HG02798 (cell line): ENCODE measurements at regions not wholly inside any gene's neighbourhood (a gene's known extent, or its start where the extent isn't known, plus 50 kb on each side); places are given as distances from the start of the nearest gene placed in this dataset.

Experiments
- ATAC-seq: cut with Tn5 transposase; IDR thresholded peaks from one replicate; pipeline ENCODE4 v1.9.1; 2021; ENCODE audit warnings: mild to moderate bottlenecking; ENCODE audit not compliant: unreplicated experiment, poor library complexity

DNA sequence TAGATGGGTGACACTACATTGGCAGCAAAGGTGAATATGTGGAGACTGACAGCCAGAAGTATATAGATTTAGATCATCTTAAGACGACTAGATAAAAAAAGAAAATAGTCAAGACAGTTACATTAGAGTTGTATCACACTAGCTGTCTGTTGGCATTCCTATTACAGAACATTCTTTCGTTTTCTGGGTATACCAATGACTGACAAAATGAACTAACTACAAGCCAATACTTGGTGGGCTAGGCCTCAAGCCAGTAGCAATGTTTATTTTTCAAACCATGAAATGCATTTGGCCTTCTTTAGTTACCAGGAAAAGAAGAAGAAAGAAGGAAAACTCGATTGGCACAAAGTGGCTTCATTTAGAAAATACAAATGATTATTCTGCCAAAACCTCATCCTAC, 944.9 kb upstream of the ZEB2 start:
- no peak for ATAC-seq

DNA sequence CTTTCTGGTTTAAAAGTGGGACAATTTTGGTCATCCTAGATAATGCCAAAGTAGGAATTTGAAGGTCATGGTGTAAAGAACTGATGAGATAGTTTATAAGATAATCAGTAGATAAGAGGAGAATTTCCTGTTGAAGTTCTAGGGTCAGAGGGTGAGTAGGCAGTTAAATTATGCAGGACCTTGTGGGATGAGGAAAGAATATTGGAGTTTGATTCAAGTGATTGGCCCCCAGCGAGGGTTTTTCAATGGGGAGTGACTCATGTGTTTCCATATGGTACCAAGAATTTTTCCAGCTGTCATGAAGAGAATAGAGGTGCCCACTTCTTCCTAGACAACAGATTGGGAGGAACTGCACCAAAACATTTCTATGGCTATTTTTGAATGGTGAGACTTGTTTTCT, 940.2 kb upstream of the ZEB2 start:
- ATAC-seq, result no peak

DNA sequence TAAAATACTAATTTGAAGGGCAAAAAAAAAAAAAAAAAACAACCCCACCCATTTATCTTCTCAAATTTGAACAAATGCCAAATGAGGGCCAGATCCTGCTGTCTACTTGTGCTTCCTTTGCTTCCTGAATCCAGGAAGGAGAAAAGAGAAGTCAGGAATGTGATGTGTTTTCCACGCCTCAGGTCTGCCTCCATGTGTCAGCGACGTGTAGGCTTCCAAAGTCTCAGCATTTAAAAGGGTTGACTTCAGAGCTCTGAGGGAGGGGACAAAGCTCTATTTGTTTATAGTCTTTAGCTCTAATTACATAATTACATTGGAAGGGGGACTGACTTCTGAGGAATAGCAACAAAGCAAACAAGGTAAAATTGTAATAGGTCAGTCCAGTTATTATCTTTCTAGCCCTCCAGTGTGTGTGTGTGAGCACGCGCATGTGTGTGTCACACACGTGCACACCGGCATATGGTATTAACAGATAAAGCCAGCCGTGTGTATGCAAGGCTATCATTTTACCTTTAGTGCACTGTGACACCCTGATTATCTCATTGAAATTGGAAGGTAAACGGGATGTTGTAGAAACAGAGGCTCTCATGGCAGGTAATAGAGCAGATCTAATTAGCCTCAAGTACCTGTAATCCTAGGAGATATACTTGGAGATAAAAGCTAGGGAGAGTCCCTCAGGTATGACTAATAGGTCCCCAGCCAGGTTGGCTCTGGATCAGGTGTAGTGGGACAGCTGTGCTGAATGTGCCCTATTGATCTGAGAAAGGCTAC, 911.4 kb upstream of the ZEB2 start:
- no peak for ATAC-seq

DNA sequence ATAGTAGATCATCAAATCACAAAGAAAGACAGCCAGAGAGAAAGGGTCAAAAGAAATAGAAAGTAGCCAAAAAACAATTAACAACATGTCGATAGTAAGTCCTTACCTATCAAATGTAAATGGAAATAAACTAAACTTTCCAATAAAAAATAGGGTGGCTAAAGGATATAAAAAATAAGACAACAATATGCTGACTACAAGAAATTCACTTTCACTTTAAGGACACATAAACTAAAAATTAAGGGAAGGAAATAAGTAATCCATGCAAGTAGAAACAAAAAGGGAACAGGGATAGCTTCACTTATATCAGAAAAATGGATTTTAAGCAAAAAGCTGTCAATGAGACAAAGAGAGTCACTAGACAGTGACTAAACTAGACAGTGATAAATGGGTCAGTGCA, 903.9 kb upstream of the ZEB2 start:
- no peak for ATAC-seq

DNA sequence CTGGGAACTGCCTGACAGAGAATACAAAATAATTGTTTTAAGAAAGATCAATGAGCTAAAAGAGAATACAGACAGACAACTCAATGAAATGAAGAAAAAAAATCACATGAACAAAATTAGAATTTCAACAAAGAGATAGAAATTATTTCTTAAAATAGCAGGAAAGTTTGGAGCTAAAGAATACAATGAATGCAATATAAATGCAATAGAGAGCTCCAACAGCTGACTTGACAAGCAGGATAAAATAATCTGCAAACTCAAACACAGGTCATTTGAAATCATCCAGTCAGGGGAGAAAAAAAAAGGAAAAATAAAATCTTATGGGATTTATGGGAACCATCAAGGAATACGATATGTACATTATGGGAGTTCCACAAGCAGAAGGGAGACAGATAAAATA, 902.7 kb upstream of the ZEB2 start:
- no peak for ATAC-seq

DNA sequence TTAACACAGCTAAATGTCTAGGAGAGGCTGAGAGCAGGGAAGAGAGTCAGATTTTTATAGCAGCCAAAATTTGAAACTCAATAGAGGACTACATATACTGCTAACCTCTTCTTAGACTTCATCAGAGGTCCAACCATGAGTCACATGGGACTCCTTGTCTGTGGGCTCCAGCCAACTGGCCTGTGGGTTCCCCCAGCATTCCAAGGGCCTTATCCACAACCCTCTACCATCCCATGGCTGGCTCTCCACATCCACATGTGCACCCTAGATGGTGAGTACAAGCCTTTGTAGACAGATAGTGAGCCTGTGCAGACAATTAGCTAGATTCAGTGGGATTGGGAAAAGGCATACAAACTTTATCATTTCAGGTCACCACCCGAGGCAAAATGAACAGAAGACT, 901.9 kb upstream of the ZEB2 start:
- ATAC-seq, result no peak

DNA sequence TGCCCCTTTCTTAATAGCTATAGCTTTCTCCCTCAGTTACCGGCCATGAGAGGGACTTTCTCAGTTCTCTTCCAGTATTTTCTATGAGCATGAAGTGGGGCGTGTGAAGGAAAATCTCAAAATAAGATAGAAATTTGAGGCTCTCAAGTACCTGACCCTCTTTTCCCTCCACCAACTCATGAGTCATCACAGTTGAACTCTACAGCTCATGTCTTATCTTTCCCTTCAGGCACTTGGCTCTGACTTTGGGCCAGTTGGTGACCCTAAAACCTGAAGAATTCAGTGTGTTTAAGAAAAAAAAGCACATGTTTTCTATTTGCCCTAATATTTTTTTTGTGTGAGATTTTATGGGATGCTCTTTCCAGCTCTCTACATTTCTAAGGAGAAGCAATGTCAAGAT, 896.7 kb upstream of the ZEB2 start:
- ATAC-seq, result no peak

DNA sequence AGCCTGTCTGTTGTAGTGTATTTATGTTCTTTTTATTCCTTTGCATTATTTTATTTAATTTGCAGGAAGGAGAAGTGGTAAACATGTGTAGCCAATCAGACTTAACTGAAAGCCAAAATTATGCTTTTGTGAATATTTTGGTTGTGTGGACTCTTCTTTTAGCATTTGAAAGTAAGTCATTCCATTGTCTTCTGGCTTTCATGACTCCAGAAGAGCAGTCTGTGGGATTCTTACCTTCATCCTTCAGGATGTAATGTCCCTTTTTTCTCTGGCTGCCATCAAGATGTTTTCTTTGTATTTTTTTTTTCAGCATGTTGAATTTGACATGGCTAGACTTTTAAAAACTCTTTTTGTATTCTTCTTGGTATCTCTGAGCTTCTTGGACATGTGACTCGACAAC, 895.2 kb upstream of the ZEB2 start:
- ATAC-seq, result no peak

DNA sequence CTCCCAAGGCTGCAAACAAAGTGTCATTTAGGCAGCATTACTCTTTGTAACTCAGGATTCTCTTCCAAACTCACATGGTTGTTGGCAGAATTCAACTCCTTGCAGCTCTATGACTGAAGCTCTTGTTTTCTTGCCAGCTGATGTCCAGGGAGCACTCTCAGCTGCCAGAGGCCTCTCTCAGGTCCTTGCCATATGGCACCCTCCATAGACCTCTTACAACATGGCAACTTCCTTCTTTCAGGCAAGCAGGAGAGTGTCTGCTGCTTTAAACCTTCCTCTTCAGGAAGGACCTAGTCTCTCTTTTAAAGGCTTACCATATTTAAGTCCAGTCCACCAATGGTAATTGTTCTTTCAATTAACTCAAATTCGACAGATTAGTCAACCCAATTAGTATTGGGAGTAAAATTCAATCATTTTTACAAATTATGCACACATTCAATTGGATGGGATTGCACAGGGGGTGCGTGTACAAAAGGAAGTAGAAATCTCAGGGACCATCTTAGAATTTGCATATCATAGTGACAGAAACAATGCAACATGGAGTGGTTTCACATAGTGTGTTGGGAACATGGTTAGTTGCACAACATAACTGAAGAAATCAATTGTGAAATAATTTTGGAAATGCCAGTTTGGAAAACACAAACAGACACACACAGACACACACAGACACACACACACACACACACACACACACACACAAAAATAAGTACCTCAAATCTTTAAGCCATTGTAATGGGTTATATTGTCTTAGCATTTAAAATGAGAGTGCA, 893.5 kb upstream of the ZEB2 start:
- ATAC-seq, result no peak

DNA sequence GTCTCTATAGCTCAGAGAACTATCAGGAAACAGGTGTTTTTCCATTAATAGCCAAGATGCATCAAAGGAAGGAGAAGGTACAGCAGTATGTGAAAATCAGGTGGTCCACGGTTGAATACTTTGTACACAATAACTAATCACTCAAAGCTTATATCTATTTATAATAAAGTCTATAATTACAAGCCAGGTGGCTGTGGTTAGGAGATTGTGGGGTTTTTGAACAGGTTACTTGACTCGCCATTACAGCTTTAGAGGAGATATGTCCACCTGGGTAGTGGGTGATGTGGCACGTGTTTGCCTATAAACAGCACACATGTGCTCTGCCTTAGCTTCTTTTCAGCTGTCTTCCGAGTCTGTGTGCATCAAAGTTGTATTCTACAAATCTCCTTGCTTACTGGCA, 892.2 kb upstream of the ZEB2 start:
- peak; percentile 38 for ATAC-seq

DNA sequence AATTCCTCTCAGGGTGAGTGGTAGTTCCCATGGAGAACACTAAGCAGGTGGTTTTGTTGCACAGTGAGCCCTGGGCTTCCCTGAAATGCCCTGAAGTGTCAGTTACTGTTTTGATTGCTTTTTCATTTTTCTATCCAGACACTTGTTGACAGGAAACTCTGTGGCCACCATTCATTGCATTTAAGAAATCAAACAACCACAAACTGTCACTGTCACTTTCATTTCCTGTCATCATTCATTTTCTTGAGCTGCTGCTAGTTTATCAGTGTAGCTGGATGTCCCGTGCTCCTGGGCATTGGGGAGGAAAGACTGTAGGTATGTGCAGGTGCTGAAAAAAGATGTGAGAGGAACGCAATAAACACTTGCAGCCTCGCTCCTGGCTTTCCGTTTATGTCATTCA, 891.6 kb upstream of the ZEB2 start:
- peak; percentile 92 for ATAC-seq

DNA sequence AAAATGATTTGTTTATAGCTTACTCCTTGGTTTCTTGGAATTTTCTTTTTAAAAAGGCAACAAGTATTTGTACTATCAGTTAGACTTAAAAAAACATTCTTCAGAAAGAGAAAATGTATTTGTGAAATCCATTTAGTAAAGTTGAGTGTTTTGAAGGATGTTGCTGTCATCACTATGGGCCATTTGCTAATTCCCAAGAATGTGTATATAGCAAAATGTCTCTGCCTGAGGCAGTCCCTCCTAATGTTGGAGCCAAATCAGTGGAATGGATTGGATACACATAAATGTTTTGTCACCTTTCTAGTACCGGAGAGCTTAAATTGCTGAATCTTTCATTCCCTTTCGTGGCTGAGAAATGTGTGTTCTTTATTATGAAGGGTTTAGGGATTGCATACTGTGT, 890.2 kb upstream of the ZEB2 start:
- no peak for ATAC-seq

DNA sequence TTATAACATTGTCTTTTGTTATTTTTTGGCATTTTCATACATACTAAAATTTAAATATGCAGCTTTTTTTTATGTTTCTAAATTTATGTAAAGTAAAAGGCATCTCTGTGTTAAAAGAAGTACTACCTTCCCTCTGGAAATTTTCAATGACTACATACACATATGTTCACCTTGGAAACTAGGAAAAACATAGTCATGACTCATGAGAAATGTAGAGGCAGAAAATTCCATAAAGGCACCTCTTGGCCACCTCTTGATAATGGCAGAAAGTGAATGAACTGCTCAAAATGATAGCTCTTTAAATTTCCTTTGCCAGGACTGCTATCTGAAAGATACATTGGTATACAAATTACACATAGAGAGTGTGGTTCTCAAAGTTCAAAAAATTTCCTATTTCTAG, 889.1 kb upstream of the ZEB2 start:
- no peak for ATAC-seq

DNA sequence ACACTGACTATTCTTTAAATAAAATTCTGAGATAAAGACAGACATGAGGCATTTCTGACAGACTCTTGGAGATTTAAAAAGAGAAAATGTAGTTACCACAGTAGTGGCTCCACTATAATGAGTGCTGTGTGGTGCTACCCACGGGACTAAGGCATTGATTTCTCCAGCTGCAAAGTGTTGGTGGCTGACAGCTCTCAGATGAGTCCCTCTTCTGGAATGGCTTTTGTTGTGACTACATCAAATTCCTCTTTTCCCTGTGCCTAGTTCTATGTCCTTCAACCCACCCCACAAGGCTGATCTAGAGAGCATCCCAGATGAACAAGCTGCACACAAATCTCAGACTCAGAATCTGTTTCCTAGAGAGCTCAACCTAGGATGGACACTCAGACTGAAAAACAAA, 884.8 kb upstream of the ZEB2 start:
- ATAC-seq, result no peak

DNA sequence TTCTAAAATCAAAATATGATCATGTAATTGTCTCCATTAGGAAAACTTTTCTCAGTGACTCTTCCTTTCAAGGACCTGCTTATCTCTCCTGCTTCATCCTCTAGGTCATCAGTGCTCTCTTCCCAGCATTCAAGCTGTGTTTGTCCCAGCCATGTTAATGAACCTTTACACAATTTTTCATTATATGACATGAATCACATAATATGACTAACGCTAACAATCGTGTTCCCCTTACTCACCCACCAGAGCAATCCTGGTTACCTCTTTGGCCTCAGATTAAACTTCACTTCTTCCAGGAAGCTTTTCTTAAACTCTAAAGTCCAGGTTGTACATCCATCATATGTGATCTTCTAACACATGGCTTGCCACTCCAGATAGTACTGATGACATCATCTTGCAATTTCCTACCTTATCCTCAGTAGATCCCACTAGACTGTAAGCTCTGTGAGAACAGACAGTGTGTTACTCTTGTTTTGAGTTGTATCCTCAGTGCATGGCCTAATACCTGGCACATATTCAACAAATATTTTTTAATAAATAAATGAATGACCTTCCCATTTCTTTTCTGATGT, 882.9 kb upstream of the ZEB2 start:
- no peak for ATAC-seq

DNA sequence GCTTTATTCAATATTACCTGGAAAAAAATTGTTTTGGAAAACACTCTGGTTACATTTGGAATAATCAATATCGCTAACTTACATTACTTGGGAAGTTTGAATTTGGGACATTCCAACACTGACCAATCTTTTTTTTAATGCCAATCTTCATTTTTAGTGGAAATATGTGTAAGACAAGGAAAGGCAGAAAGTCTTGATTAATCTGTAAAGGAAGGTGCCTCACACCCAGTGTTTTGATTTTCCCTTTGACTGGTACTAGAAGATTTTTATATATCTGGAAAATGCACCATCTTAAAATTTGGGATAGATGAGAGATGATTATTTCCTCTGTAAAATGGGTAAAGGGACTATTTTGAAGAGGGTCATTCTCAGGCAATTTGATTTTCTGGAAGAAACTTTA, 879.2 kb upstream of the ZEB2 start:
- no peak for ATAC-seq

DNA sequence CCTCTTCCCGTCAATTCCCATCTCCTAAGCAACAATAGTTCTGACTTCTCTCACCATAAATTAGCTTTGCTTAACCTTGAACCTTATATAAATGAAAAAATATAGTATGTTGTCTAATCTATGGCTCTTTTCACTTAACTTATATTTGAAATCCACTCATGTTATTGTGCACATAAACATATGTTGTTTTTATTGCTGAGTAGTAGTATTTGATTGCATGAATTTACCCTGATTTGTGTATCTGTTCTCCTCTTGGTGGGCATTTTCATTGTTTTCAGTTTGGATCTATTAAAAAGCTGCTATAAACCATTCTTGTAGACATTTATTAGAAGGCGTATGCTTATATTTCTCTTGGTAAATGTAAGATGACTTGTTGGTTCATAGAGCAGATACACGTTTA, 874.3 kb upstream of the ZEB2 start:
- no peak for ATAC-seq

DNA sequence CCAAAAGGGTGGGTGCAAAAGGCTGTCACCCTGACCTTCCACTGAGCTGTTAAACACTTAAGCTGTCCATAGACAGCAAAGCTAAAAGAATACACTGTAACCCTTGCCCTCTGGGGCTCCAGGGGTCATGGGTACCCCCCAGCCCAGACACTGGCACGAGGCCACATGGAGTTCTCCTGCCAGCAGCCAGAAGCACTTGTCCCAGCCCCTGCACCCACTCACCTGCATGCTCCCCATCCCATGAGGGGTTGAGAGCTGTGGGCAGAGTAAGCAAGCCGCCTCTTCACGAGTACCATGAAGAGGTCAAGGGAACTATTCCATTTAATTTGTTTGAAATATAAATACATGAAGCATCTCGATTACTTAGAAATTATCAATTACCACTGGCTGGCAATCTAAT, 867.1 kb upstream of the ZEB2 start:
- ATAC-seq, result no peak

DNA sequence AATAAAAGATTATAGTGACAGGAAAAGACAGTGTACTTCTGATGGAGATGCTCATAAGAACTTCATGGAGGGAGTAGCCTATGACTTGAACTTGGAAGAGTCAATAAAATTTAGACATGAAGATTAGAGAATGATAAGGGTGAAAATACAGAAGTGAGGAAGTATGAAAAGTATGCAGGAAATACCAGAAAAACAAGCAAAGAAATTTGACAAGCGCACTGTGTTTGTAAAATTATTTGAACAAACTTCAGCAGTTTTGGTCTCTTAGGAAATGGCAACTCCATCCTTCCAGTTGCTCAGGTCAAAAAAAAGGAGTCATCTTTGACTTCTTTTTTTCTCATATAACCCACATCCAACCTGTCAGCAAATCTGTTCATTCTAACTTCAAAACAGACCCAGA, 864.0 kb upstream of the ZEB2 start:
- ATAC-seq, result no peak

DNA sequence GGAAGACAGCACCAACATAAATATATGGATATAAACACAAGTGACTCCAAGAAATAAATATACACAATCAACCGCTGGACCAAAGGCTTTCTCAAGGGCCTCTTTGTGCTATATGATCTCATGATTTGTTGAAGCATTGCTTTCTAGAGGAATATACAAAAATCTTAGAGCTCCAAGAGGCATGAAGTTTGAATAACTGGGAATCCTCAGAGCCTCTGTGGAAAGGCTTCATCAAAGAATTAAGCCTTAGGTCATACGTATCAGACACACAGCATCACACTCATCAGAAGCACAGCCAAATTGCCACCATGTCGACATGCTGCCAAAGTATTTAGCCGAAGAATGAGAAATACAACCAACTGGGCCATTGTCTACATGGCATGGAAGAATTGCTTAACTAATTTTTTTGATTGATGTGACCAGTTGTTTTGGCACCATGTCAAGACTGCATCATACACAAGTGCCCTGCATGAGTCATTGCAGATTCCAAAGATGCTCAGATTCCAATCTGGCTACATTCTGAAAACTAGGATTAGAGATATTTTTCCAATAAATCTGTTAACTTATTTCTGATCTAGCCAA, 860.6 kb upstream of the ZEB2 start:
- ATAC-seq, result no peak

DNA sequence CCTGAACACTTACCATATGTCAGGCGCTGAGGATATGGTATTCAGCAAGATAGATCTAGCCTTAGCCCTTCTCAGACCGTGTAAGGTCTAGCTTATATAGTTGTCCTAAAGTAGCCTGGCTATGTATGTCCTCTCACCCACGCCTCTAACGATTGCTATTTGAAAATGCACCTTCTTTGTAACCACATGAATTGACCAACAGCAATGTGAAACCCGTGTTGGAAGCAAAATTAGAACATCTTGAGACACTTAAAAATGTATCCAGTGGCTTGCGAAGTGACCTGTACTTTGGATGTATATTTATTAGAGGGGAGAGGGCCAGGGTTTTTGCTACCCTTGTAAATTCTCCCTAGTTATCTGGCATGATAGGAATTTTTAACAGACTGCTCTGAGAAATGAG, 860.0 kb upstream of the ZEB2 start:
- no peak for ATAC-seq
